ENCODE measurements at regions not wholly inside any gene's neighbourhood (a gene's known extent, or its start where the extent isn't known, plus 50 kb on each side); places are given as distances from the start of the nearest gene placed in this dataset.
A peak's percentile ranks its signal among the peaks of the same experiment; 100 is the strongest.
"Not testable (repeated sequence)": the region's sequence is repeated elsewhere in the genome, so short reads cannot be mapped to it uniquely, and the experiment has no call there.

GRCh38 chr4:154983714-154984113, 202.6 kb downstream of the RBM46 start:
- no peak for DNase-seq

- no peak for DNase-seq
Observed at GRCh38 chr4:154984148-154984547, 203.1 kb downstream of the RBM46 start.

- no peak for DNase-seq
Observed at GRCh38 chr4:154984616-154985015, 203.5 kb downstream of the RBM46 start.

- no peak for DNase-seq
Observed at GRCh38 chr4:154985673-154986072, 204.6 kb downstream of the RBM46 start.

- no peak for DNase-seq
Observed at GRCh38 chr4:154988511-154988910, 207.4 kb downstream of the RBM46 start.

DNA sequence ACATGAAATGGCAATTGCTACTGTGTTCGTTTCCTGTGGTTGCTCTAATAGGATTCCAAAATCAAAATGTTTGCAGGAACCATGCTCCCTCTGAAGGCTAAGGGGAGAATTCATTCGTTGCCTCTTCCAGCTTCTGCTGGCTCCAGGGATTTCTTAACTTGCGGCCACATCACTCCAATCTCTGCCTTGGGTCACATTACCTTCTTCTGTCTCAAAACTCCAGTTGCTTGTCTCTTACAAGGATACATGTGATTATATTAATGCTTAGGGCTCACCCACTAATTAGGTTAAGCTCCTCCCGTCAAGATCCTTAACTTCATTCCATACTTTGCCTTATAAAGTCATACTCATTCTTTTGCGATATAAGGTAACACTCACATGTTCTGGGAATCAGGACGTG, 208.4 kb downstream of the RBM46 start:
- DNase-seq = no peak

DNA sequence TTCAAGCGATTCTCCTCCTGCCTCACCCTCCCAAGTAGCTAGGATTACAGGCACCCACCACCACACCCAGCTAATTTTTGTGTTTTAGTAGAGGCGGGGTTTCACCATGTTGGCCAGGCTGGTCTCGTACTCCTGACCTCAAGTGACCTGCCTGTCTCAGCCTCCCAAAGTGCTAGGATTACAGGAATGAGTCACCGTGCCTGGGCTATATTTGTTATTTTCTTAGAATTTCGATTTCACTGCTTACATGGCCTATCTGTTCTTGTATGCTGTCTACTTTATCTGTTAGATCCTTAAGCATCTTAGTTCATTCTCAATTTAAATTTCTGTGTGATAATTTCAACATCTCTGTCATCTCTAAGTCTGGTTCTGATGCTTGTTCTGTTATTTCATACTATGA, 210.6 kb upstream of the NPY2R start:
- DNase-seq = not testable (repeated sequence)

DNA sequence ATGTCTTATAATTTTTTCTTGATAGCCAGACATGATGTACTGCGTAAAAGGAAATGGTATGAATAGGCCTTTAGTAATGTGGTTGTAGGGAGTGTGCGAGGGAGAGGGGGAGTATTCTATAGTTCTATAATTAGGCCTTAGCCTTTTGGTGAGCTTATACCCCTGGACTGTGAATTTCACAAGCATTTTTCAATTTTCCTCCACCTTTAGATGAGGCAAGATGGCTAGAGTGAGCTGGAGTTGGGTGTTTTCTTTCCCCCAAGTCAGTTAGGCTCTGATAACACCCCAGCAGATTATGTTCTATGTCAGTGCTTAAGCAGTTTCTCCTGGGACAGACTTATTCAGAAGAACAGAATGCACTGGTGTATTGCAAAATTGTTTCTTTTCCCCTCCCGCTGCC, 210.2 kb upstream of the NPY2R start:
- DNase-seq = no peak

GRCh38 chr4:154998773-154999172, 209.7 kb upstream of the NPY2R start:
- DNase-seq = no peak

DNA sequence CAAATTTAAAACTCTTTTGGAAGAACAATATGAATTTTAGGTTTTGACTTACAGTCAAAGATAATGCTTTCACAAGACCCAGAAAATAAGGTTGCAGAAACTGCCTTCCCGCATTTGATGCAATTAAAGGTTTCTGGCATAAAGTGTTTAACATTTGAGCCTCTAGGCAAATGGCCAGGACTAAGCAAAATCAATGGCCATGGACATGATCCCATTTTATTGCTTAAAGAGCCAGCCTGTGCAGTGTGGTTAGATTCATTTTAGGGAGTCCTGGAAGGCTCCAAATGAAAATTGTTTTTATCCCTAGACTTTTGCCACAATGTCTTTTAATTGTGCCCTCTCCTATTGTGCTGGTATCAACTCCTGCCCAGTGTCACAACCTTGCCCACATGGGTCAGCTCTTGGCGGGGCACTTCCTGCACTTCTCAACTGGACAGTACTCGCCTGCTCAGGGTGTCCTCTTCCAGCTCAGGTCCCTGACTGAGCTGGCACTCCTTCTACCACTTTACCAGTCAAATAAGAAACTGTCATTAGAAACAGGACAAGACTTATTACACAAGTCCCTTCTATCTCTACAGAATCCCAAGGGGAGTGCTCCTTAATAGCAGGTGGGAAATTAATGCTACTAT, 208.4 kb upstream of the NPY2R start:
- no peak for DNase-seq

DNA sequence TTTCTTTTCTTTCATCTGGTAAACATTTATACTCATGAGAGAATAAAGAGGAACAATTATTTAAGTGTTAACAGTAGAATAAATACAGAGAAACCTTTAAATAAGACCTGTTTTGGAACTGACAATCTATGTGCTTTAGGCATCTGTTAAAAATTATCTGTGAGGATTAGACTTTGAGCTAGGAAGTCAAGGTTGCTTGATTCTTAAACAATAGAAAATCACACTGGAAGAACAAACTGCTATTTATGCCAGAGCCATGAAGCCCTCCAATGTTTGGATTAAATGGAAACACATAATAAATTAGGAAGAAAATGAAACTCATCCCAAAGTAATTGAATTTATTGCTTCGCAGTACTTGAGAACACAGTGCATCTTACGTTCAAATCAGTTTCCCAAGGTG, 207.2 kb upstream of the NPY2R start:
- no peak for DNase-seq

DNA sequence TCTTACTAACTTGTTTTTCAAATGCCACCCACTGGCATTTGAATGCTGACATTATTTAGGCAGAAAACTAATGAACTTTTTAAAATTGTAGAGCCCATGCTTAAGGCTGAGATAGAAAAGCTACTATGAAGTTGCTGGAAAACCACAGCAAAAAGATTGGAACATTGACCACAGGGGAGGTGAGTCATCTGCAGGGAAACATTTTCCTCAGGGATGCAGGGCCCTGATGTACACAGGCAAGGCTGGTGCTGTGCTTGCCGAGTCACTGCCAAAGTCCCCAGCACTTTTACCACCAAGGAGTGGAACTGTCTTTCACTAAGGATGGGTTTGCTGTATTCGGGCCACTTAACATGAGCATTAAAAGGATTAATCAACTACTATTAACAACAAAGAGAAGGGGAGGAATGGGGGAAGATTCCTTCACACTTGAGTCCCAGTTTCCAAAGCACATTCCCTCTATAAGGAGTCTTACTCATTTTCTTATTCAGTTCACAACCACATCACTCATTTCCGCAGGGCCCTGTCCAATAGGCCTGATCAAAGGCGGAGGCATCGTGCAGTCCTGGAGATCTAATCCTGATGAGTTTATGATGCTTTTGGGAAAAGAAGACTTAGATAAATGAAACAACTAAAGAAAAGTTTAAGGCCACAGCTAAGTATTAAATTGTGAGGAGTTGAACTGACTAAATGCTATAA, 202.9 kb upstream of the NPY2R start:
- DNase-seq = no peak

DNA sequence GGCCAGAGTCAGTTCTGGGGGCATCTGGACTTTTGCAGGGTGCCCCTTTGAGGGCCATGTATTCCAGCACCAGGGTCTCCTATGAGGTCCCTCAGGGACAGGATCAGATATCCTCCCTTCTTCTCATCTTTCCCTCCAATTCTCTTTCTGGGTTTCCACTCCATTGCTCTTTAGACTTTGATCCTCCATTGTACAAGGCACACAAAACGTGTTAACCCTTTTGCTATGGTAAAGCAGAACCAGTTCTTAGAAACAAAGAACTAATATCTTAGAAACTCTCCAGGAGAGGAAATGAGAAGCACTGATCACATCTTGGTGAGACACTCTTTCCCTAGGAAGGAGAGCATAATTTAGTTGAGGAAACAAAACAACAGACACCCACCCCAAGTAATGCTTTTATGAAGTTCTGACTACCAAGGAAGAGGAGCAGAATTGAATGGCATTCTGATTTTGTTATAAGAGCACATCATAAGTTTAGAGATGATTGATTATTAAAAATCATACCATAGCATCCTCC, 200.7 kb upstream of the NPY2R start:
- DNase-seq = no peak

GRCh38 chr4:155008389-155008788, 200.0 kb upstream of the NPY2R start:
- no peak for DNase-seq

DNA sequence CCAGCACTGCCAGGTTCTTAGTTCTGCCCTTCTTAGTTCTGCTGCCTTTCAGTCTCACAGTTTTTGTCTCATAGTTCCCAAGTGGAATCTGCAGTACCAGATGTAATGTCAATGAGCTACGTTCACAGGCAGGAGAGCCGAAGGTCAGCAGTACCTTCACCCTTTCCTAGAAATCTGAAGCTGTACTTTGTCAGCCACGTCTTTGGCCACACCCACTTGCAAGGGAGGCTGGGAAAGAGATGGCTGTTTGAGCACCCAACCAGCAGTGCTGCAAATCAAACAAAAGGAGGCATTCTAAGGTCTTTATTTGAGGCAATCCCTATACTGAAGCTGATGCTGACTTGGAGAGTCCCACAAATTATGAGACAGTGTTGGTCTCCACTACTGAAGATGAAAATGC, 199.1 kb upstream of the NPY2R start:
- no peak for DNase-seq

DNA sequence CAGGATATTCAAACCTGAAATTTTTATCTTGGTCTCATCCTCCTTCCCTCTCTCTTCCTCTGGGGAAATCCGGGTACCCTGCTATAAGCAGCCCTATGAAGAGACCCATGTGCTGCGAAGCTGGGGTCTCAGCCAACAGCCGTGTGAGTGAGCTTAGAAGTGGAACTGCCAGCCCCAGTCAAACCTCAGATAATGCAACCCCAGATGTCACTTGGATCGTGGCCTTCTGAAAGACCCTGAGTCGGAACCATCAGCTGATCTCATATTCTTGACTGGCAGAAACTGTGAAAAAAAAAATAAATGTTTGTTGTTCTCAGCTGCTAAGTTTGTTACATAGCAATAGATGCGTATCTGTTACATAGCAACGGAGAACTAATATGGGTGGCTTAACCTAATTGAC, 198.1 kb upstream of the NPY2R start:
- DNase-seq = no peak

DNA sequence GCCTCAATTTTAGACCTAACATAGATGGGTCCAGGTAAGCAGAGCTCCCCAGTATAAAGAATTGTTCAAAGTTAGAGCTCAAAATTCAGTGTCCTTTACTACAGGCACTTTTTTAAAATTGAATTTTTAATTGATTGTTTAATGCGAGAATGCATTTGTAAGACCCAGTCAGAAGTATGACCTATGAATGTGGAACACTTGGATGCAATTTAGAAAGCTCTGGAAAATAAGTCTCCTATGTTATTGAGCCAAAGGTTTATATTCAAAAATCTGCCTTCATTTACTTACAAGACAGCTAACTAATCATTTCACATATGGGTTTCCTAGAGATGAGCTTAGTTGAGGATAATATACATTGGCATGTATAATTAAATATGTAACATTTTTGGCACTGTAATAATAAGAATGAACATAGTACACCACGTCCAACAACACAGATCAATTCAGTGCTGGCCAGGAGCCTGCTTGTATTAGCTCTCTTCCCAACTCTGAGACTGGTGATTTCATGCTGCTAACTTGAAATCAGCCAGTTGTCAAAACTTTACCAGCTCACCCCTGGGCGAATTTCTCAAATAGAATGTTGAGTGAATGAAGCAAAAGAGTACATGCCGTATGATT, 197.2 kb upstream of the NPY2R start:
- no peak for DNase-seq

DNA sequence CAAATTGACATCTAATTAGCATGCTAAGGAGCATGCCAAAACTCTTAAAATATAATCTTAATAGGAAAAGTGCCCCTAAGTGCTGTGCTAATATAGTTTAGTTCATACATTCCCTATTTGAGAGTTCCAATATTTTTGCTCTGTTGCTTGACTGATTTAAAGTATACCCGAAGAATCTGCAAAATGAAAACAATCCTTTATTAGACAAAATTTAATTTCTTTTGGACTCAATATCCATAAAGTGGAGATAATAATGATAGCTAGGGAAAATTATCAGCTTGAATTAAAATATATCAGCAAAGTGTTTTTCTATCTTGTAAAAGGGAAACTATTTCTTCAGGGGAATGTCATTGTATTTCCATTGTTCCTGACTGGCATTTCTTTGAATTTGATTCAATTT, 196.0 kb upstream of the NPY2R start:
- no peak for DNase-seq

DNA sequence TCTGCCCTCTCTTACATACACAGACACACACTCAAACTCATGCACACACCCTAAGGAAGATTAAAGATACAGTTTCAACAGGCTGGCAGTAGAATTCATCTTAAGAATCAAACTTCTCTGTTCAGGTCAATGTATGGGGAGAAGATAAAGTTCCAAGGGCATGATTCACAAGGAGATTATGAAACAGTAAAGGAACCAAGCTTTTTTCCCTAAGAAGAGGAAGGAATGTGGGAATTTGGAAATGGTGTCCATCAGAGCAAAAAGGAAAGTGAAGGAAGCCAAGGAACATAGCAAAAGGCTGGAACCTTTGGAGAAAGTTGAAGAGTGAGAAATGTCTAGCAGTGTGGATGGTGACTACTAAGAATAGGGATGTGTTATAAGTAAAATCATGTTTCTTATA, 191.0 kb upstream of the NPY2R start:
- DNase-seq = no peak

DNA sequence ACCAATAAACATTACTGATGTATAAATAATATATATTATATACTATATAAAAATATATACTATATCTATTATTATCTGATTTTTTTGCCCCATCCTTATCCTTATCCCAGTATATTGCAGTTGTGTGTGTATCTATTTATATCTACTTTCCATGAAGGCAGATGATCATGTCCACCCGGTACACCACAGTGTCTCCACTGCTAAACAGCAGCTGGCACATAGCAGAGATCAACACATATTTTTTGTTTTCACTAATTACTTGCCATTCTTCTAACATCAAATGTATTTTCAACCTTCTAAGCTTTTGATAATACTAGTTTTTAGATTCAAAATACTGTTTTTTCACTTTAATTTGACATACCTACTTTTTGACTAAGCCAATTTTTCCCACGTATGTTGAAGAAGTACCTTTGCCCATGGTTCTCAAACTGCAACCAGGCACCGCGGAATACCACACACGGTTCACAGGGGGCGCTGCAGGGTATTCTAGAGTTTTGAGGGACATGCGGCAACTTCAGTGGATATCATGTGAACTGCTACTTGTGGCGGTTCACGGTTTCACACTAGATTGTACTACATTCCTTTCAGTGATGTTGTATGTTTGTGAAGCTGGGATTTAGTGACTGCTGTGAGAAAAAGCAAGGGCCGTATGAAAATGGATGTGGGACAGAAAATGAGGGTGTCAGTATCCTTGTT, 182.5 kb upstream of the NPY2R start:
- peak; percentile 11 to 25 for DNase-seq

DNA sequence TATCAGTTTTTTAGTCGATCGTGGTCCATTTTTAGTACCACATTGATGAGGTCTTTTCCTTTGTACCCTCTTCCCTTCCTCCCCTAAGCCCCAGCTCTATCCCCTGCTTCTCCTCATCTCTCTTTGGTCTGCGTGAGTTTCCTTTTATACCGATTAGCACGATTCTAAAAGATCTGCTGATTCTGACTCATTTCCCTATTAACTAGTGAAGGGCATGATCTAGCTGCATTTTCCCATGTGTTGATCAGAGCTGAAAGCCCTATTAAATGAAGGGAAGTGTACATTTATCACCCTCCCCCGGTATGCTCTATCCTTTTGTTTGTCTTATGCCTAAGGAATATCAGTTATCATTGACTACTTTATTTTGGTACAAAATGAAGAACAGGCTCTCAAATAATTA, 181.7 kb upstream of the NPY2R start:
- DNase-seq = no peak

DNA sequence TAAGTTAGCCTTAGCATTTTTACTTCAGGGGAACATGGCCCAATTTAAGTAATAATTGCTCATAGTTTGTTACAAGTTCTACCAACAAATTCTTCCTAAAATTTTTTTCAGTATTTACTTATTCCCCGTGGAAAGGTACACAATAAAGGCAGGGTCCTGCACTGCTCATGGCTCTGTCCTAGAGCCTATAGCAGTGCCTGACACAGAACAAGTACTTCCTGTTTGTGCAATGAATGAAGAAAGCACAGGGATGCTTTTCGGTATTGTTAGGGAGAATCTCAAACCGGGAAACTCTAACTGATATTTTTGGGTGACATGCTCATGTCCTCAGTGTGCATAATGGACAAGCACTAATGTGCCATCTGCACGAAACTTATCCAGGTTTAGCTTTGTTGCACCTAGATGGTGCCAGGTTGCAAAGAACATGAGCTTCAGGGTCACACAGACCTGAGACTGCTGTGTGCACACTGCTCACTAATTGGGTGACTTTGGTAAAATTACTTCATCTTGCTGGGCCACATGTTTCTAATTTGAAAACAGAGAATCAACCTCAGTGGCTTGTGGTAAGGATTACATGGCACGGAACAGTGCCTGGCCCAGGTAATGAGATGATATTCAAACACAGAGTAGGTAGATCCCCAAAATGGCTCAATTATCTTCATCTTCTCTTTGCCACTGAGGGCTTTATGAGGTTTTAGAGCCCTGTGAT, 175.8 kb upstream of the NPY2R start:
- DNase-seq = no peak

DNA sequence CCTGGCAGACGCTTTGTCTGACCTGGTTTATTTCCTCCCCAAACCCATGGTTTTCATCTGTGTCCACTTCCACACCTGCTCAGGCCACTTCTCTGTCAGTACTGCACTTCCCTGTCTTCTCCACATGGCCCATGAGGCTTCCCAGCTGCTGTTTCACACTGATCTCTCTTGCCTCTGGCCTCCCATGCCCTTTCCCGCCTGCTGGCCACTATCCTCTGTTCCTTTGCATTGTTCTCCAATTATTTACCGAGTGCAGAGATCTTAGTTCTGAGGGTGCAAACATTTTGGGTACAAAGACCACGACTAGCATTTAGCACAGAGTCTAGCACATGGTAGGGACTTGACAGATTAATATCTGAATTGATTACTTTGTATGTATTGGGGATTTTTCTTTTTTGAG, 174.8 kb upstream of the NPY2R start:
- DNase-seq = no peak

Data from activated CD4-positive, alpha-beta T cell treated with anti-CD3 and anti-CD28 coated beads, Interleukin-2, amount 50 U/mL, for 48 hours (primary cell).